MM.1S (cell line): ENCODE measurements at regions not wholly inside any gene's neighbourhood (a gene's known extent, or its start where the extent isn't known, plus 50 kb on each side); places are given as distances from the start of the nearest gene placed in this dataset.
"Not testable (repeated sequence)": the region's sequence is repeated elsewhere in the genome, so short reads cannot be mapped to it uniquely, and the experiment has no call there.

ENCODE experiments used
- DNase-seq: peaks from one replicate; pipeline ENCODE4 v3.0.0-alpha.2; 2015
- H2AFZ ChIP-seq: fragments of 300-600 bp; sonication (generic); 2 replicates; pipeline ENCODE4 v1.6.0; 2016; ENCODE audit warnings: antibody characterized with exemption, low read length
- H3F3A ChIP-seq: fragments of 300-600 bp; sonication (generic); 2 replicates; pipeline ENCODE4 v1.6.1; 2016; ENCODE audit warnings: mild to moderate bottlenecking, antibody characterized with exemption, low read length, moderate library complexity, mixed read lengths; ENCODE audit not compliant: insufficient read depth
- H3K27ac ChIP-seq: fragments of 300-600 bp; sonication (generic); 2 replicates; pipeline ENCODE4 v1.5.1; 2016; ENCODE audit warnings: mild to moderate bottlenecking, low read length
- H3K27me3 ChIP-seq: fragments of 300-600 bp; sonication (generic); replicated peaks from 2 replicates; pipeline ENCODE4 v1.6.0; 2016; ENCODE audit warnings: low read length; ENCODE audit not compliant: insufficient read depth
- H3K36me3 ChIP-seq: fragments of 300-600 bp; sonication (generic); replicated peaks from 2 replicates; pipeline ENCODE4 v1.6.1; 2016; ENCODE audit warnings: mild to moderate bottlenecking, low read length, mixed read lengths; ENCODE audit not compliant: insufficient read depth
- H3K4me1 ChIP-seq: fragments of 300-600 bp; sonication (generic); 2 replicates; pipeline ENCODE4 v1.6.1; 2016; ENCODE audit warnings: low read length, mixed read lengths
- H3K4me2 ChIP-seq: fragments of 300-600 bp; sonication (generic); 2 replicates; pipeline ENCODE4 v1.6.0; 2016; ENCODE audit warnings: low read depth, low read length
- H3K4me3 ChIP-seq: fragments of 300-600 bp; sonication (generic); 2 replicates; pipeline ENCODE4 v1.5.1; 2016; ENCODE audit warnings: low read length, mixed read lengths
- H3K79me2 ChIP-seq: fragments of 300-600 bp; sonication (generic); 2 replicates; pipeline ENCODE4 v1.6.1; 2016; ENCODE audit warnings: mixed run types, low read length, mixed read lengths
- H3K9ac ChIP-seq: fragments of 300-600 bp; sonication (generic); 2 replicates; pipeline ENCODE4 v1.6.1; 2016; ENCODE audit warnings: low read length, mixed read lengths
- H3K9me2 ChIP-seq: fragments of 300-600 bp; sonication (generic); replicated peaks from 2 replicates; pipeline ENCODE4 v1.6.1; 2016; ENCODE audit warnings: mild to moderate bottlenecking, low read length, mixed read lengths; ENCODE audit not compliant: insufficient read depth
- H3K9me3 ChIP-seq: fragments of 300-600 bp; sonication (generic); replicated peaks from 2 replicates; pipeline ENCODE4 v1.6.1; 2016; ENCODE audit warnings: mild to moderate bottlenecking, low read length, mixed read lengths; ENCODE audit not compliant: insufficient read depth
- H4K20me1 ChIP-seq: fragments of 300-600 bp; sonication (generic); 2 replicates; pipeline ENCODE4 v1.6.1; 2016; ENCODE audit warnings: mild to moderate bottlenecking, low read length, moderate library complexity, mixed read lengths; ENCODE audit not compliant: insufficient read depth
- EZH2 ChIP-seq: fragments of 300-600 bp; sonication (generic); optimal IDR thresholded peaks from 2 replicates; pipeline ENCODE3; 2017; ENCODE audit warnings: low read depth, mild to moderate bottlenecking, antibody characterized with exemption, low read length, mixed read lengths
- EZH2phosphoT487 ChIP-seq: fragments of 300-600 bp; sonication (generic); IDR thresholded peaks from 2 replicates; pipeline ENCODE4 v1.6.1; 2018; ENCODE audit warnings: antibody characterized with exemption, low read length
- TF ChIP-seq, protein P1 (sequence below): fragments of 300-600 bp; sonication (generic); IDR thresholded peaks from 2 replicates; pipeline ENCODE4 v1.5.1; 2016; ENCODE audit warnings: antibody characterized with exemption, low read length, mixed read lengths

DNA sequence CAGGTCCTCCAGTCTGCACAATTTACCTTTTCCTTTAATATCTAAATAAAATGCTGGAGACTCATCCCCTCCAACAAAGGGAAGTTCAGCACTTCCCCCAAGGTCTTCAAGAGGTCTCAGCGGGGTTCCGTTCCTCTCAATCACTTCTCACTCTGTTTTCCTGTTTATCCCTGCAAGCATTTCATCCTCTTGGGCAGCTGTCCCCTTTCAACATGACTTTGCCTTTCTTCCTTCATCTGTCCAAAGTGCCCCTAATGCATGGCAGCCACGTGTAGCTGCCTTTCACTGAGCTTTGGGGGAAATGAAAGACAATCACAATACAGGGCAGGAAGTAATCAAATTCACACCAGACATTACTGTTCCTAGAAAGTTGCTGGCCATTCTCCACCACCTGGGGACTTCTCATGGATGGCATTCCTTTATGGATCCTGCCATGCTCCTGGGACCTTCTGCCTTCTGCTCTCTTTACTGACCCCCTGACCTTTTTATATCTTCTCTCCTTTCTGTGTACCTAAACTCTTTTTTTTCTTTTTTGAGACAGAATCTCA, 79.7 kb upstream of the USP9X start:
- H3K9me2 ChIP-seq = no peaks in the 10 kb centered on the region
- DNase-seq = no peak
- H3K9me3 ChIP-seq = no peaks in the 10 kb centered on the region
- no peaks in the 10 kb centered on the region for H3F3A ChIP-seq
- H3K27me3 ChIP-seq = no peaks in the 10 kb centered on the region
- no peak for TF ChIP-seq EZH2
- no peak for TF ChIP-seq EZH2phosphoT487
- no peaks in the 10 kb centered on the region for H3K79me2 ChIP-seq
- no peaks in the 10 kb centered on the region for H3K36me3 ChIP-seq
- no peak overlapping the region for H2AFZ ChIP-seq
- no peak overlapping the region for H3K4me2 ChIP-seq
- no peaks in the 10 kb centered on the region for H4K20me1 ChIP-seq
- H3K9ac ChIP-seq = no peak overlapping the region
- no peak overlapping the region for H3K27ac ChIP-seq
- H3K4me3 ChIP-seq = no peak overlapping the region
- no peaks in the 10 kb centered on the region for H3K4me1 ChIP-seq

DNA sequence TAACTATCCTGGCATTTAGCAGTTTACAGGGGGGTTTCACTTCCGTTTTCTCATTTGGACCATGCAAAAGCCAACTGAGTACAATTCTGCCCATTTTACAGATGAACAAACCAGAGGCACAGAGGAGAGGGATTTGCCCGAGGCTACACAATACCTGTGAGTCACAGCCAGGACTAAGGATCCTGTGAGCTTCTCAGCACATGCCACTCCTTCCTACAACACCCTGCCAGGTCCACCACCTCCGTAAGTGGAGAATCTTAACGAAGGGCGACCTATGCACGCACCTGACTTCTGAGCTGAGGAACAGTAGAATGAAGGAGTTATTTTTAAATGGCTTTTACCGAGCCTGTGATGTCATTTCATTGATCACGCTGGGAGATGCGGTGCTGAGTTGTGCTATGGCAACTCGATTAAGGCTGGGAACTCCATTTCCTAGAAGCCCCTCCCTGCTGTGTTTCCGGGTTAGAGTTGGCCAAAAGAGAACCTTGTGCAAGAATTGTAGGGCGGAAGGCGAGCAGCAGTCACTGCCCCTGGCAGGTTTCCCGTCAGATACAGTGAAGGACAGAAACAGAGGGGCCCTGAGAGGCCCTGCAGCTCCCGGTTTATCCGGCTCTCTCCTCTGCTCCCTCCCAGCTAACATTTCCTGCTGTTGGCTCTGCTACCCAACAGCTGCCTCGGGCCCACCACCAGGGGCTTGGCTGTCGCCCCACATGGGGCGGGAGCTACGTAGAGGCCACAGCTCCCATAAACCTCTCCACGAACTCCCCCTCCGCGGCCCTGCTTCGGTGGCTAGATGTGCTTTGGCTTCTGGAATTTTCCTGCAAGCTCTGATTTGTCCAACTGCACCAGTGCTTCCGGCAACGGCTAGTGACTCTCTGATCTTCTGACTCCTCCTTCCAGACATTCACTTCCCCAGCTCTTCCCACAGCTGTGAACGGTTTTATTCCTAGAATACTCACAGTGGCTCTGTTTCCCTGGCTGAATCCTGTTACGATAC, 75.1 kb upstream of the USP9X start:
- TF ChIP-seq EZH2 (no peak), EZH2phosphoT487 (no peak)
- TF ChIP-seq, protein P1, sequence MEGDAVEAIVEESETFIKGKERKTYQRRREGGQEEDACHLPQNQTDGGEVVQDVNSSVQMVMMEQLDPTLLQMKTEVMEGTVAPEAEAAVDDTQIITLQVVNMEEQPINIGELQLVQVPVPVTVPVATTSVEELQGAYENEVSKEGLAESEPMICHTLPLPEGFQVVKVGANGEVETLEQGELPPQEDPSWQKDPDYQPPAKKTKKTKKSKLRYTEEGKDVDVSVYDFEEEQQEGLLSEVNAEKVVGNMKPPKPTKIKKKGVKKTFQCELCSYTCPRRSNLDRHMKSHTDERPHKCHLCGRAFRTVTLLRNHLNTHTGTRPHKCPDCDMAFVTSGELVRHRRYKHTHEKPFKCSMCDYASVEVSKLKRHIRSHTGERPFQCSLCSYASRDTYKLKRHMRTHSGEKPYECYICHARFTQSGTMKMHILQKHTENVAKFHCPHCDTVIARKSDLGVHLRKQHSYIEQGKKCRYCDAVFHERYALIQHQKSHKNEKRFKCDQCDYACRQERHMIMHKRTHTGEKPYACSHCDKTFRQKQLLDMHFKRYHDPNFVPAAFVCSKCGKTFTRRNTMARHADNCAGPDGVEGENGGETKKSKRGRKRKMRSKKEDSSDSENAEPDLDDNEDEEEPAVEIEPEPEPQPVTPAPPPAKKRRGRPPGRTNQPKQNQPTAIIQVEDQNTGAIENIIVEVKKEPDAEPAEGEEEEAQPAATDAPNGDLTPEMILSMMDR = no peak
- Histone ChIP-seq H3K9me3 (no peaks in the 10 kb centered on the region), H3K27ac (no peak overlapping the region), H3K4me3 (no peak overlapping the region), H3K27me3 (no peaks in the 10 kb centered on the region), H3K9me2 (no peaks in the 10 kb centered on the region), H2AFZ (peak overlapping the region; percentile 38), H3K4me1 (no peaks in the 10 kb centered on the region), H3K79me2 (no peaks in the 10 kb centered on the region), H4K20me1 (no peaks in the 10 kb centered on the region), H3F3A (no peaks in the 10 kb centered on the region), H3K4me2 (no peak overlapping the region), H3K36me3 (no peaks in the 10 kb centered on the region), H3K9ac (no peak overlapping the region)
- no peak for DNase-seq

DNA sequence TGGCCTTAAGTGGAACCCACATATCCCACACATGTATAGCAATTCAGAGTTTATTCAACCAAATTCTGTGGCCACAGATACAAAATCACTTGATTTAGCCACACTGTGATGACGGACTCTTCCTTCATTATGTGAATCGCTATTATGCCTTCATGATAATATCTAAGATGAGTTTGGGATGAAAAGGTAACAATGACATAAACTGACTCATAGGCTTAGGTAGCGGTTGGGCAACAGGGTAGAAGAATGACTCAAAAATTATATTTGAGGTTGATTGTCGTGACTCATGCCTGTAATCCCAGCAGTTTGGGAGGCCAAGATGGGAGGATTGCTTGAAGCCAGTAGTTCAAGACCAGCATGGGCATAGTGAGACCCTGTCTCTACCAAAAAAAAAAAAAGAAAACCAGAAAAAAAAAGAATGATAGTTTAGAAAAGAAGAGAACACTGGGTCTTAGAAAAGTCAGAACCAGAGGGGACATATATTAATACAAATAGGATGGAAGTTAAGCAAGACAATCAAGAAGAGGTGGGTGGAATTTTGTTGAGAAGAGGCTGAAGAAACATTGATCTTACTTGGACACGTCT, 70.4 kb upstream of the USP9X start:
- no peak for DNase-seq
- Histone ChIP-seq H3K27me3 (no peaks in the 10 kb centered on the region), H3K9ac (no peak overlapping the region), H3K4me2 (no peak overlapping the region), H3K79me2 (no peaks in the 10 kb centered on the region), H3K9me2 (no peaks in the 10 kb centered on the region), H2AFZ (no peak overlapping the region), H3K36me3 (no peaks in the 10 kb centered on the region), H4K20me1 (no peaks in the 10 kb centered on the region), H3F3A (no peaks in the 10 kb centered on the region), H3K9me3 (no peaks in the 10 kb centered on the region), H3K4me3 (no peak overlapping the region), H3K27ac (no peak overlapping the region), H3K4me1 (no peaks in the 10 kb centered on the region)
- TF ChIP-seq EZH2 = no peak
- TF ChIP-seq, protein P1 = no peak
- no peak for TF ChIP-seq EZH2phosphoT487

DNA sequence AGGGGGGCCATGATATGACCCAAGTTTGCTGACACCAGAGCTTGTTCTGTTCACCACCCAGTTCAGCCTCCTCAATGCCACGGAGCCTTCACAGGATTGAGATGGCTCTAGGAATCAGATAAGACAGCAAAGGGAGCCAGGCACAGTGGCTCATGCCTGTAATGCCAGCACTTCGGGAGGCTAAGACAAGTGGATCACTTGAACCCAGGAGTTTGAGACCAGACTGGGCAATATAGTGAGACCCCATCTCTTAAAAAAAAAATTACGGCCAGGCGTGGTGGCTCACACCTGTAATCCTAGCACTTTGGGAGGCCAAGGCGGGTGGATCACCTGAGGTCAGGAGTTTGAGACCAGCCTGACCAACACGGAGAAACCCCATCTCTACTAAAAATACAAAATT, 67.5 kb upstream of the USP9X start:
- not testable (repeated sequence) for H3K9me2 ChIP-seq, DNase-seq, H3K4me2 ChIP-seq, H2AFZ ChIP-seq, H3K36me3 ChIP-seq, H3K27ac ChIP-seq, H3K79me2 ChIP-seq, H3K9ac ChIP-seq, H3K9me3 ChIP-seq, H3K27me3 ChIP-seq, H3K4me1 ChIP-seq, H3F3A ChIP-seq, H4K20me1 ChIP-seq, H3K4me3 ChIP-seq

DNA sequence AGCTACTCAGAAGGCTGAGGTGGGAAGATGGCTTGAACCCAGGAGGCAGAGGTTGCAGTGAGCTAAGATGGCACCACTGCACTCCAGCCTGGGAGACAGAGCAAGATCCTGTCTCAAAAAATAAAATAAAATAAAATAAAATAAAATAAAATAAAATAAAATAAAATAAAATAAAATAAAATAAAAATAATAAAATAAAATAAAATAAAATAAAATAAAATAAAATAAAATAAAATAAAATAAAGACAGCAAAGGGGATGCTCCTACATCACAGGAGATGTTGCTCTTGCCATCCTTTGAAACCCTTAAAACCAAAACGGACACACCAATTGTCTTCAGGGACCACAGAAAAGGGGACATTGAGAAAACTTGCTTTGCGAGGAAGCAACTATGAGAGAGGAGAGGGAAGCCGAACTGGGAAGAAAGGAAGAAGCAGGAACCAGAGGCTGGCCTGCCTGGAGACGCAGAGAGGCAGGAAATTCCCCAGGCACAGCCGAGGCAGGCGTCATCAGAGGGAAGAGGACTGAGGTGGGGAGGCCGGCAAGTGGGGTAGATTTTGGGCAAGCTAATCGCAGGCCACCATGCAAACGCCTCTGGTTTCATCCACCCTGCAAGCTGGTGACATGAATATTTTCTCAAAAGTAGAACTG, 66.7 kb upstream of the USP9X start:
- H3K36me3 ChIP-seq, H3K9me3 ChIP-seq, DNase-seq, H3F3A ChIP-seq, H3K9ac ChIP-seq, H3K4me3 ChIP-seq, H3K9me2 ChIP-seq, H3K27me3 ChIP-seq, H3K4me1 ChIP-seq, H2AFZ ChIP-seq, H3K27ac ChIP-seq, H3K79me2 ChIP-seq, H4K20me1 ChIP-seq, H3K4me2 ChIP-seq: not testable (repeated sequence)
